ENCODE measurements at regions not wholly inside any gene's neighbourhood (a gene's known extent, or its start where the extent isn't known, plus 50 kb on each side); places are given as distances from the start of the nearest gene placed in this dataset.
"Not testable (repeated sequence)": the region's sequence is repeated elsewhere in the genome, so short reads cannot be mapped to it uniquely, and the experiment has no call there.

GRCh38 chr1:120240181-120240580, 63.9 kb upstream of the SEC22B start:
- DNase-seq (ENCODE audit: low read depth in 4 of 4, low spot score in 1 of 4), result not testable (repeated sequence)

GRCh38 chr1:120239351-120239750, 63.0 kb upstream of the SEC22B start:
- DNase-seq (ENCODE audit: low read depth in 4 of 4, low spot score in 1 of 4), result not testable (repeated sequence)

- not testable (repeated sequence) for DNase-seq (ENCODE audit: low read depth in 4 of 4, low spot score in 1 of 4)
Measured at GRCh38 chr1:120238867-120239266, 62.5 kb upstream of the SEC22B start.

- DNase-seq (ENCODE audit: low read depth in 4 of 4, low spot score in 1 of 4), result not testable (repeated sequence)
Measured at GRCh38 chr1:120233661-120234018, 57.3 kb upstream of the SEC22B start.

GRCh38 chr1:120232834-120233660, 56.7 kb upstream of the SEC22B start:
- DNase-seq (ENCODE audit: low read depth in 4 of 4, low spot score in 1 of 4), result not testable (repeated sequence)

GRCh38 chr1:120229835-120230234, 53.5 kb upstream of the SEC22B start:
- not testable (repeated sequence) for DNase-seq (ENCODE audit: low read depth in 4 of 4, low spot score in 1 of 4)

Data from stimulated activated CD4-positive, alpha-beta T cell treated with anti-CD3 and anti-CD28 coated beads, Interleukin-1b, Interleukin-23, amount 100 ng/mL, for 24 hours (primary cell).